Fibroblast of lung (primary cell): ENCODE measurements at regions not wholly inside any gene's neighbourhood (a gene's known extent, or its start where the extent isn't known, plus 50 kb on each side); places are given as distances from the start of the nearest gene placed in this dataset.

ENCODE experiments used
- CTCF ChIP-seq, 2 donors: IDR thresholded peaks in 1 of 2; conservative IDR thresholded peaks in 1 of 2; 1 replicate in 1 of 2; 2 replicates in 1 of 2; pipeline ENCODE4 v1.5.1; 2011 to 2012; ENCODE audit warnings: low read length in 2 of 2, control low read depth in 1 of 2, inconsistent platforms in 1 of 2, low read depth in 1 of 2, mild to moderate bottlenecking in 1 of 2
- EZH2 ChIP-seq: IDR thresholded peaks from 2 replicates; pipeline ENCODE4 v1.5.1; 2012; ENCODE audit warnings: low read length, control low read depth, mild to moderate bottlenecking; ENCODE audit errors: missing control alignments

- TF ChIP-seq EZH2, result no peak
- TF ChIP-seq CTCF (conservative IDR thresholded peaks at IDR 0.05 in 1 of 2, IDR thresholded peaks at IDR 0.05 in 1 of 2; ENCODE audit: low read depth in 1 of 2, low read length in 2 of 2), result no peak
These were observed 70.8 kb downstream of the FOXA2 start for GRCh38 chr20:22513574-22513973.
